HG02623 (cell line): ENCODE measurements at regions not wholly inside any gene's neighbourhood (a gene's known extent, or its start where the extent isn't known, plus 50 kb on each side); places are given as distances from the start of the nearest gene placed in this dataset.

ENCODE experiments used
- ATAC-seq: cut with Tn5 transposase; IDR thresholded peaks from one replicate; pipeline ENCODE4 v1.9.1; 2021; ENCODE audit warnings: moderate library complexity; ENCODE audit not compliant: unreplicated experiment

- ATAC-seq: no peak
Observed at GRCh38 chr13:79740991-79741390, 260.0 kb downstream of the NDFIP2 start.

GRCh38 chr13:79736356-79736755, 255.4 kb downstream of the NDFIP2 start:
- ATAC-seq: no peak

GRCh38 chr13:79735228-79735627, 254.3 kb downstream of the NDFIP2 start:
- ATAC-seq: no peak

DNA sequence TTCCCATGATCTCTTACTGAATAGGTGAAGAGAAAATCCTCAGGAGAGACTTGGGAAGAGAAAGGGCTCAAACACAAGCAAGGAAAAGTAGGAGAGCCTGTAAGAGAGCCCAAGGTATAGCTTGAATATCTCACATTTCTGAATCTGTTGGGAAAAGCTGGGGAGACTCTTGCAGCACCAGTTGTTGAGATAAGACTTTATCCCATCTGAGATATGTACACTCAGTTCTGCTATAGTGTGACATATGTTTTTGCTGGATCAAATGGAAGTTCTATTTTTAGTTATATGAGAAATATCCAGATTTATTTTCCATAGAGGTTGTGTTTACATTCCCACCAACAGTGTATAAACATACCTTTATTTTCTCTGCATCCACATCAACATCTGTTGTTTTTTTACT, 246.1 kb downstream of the NDFIP2 start:
- no peak for ATAC-seq

DNA sequence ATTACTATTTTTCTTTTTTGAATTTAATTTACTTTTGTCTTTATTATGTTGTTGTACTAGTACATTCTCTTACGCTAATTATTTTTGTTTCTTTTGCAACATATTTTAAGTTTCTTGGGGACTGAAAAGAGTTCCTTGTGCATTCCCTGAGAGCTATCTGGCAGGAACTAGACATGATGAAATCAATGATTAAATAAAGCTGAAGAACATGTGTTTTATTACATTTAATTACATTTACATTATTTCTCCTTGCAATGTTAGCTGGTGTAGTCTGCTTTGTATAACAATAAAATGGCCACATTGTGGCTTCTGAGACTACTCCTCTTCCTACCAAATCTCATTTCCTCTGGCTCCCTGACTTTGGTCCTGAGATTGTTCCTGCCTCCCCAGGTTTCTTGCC, 244.9 kb downstream of the NDFIP2 start:
- ATAC-seq: no peak

- no peak for ATAC-seq
Observed at GRCh38 chr13:79724348-79725103, 243.6 kb downstream of the NDFIP2 start.

GRCh38 chr13:79723519-79724024, 242.6 kb downstream of the NDFIP2 start:
- no peak for ATAC-seq

- no peak for ATAC-seq
Observed at GRCh38 chr13:79722885-79723445, 242.0 kb downstream of the NDFIP2 start.

GRCh38 chr13:79716191-79716590, 235.2 kb downstream of the NDFIP2 start:
- ATAC-seq: no peak

DNA sequence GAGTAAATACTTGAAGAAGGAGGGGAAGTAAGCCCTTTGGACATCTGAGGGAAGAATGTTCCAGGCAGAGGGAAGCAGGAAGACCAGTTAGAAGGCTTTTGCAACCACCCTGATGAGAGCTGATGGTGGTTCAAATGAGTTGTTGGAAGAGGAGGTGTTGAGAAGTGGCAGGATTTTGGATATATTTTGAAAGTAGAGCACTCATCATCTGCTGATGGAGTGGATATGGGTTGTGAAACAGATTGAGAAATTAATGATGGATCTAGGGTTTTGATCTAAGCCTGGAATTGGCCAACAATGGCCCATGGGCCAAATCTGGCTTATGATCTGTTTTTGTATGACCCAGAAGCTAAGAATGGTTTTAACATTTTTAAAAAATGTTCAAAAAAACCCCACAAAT, 230.7 kb downstream of the NDFIP2 start:
- ATAC-seq: no peak

DNA sequence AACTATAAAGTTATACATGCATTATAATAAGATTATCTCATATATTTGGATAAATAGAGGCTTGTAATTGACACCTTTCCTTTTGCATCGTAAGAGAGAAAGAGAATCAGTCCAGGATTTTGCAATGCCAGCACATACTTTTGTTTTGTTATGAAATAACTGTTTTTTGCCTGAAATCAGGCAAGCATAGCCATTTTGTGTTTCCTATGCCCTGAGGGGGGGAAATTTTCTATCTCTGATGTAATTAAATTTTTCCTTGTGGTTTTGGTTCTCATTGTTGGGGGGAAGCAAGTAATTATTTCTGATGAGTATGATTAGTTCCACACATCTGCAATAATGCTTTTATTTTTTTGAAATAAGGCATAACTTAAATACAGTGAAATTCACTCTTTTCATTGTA, 229.4 kb downstream of the NDFIP2 start:
- no peak for ATAC-seq

DNA sequence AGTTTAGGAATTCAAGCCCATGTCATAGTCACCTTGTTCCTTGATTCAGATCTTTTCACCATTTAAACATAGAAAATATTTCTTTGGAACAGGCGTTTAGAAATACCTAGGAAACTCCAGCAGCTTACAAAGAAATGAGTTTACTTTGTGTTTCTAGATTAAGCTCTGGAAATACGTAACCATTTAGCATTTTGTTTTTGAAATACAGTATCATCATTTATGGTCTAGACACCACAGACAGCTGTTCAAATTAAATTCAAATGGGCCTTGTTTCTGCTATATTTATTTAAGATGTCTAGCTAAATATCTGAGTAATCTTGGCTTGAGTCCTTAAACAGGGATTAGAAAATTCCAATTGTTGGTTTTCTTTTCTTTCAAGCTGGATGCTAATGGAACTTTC, 228.5 kb downstream of the NDFIP2 start:
- ATAC-seq: no peak

DNA sequence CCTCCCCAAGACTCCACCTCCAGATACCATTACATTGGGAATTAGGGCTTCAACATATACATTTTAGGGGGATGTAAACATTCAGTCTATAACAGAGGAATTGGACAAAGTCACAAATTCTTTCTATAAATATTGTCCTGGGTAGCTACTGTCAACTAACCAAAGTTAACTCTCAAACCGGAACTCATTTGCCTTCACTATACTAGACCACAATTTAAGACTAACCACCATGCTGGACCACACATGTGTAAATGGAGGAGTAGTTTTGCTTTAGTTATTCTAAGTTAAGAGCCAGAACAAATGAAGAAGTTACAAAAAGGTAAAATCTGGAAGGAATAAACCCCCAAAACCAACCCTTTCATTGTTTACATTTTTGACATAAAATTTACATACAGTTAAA, 222.8 kb downstream of the NDFIP2 start:
- ATAC-seq: no peak

DNA sequence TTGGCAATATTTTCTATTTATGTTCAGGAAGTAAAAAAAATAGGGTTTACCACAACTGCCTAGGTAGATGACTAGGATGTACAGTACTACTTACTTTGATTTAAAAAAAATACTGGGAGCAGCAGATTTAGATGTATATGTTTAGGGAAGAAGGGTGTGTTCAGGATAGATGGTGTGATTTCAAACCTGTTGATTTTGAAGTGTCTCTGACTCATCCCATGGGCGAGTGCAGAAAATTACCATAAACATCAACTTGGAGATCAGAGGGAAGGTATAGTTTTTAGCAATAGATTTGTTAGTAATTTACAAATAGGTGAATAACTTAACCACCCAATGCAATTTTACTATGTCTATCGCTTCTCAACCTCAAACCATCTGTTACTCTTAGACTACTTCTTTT, 214.8 kb downstream of the NDFIP2 start:
- ATAC-seq: no peak

DNA sequence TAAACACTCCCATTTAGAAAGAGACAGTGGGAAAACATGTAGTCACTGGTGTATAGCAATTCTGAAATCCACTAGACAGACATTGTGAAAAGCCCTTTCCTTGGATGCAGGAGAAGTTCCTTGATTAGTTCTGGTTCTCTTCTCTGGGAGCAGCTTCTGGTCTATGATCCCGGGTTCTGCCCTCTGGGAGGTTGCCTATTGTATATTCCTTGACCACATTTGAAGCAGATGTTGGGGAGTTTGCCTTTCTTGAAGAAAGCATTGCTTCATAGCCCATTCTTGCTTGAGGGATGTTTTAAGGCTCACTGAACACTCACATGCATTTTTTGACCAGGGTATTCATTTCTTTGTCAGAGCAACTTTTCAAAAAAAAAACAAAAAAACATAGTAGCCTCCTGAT, 211.9 kb downstream of the NDFIP2 start:
- ATAC-seq: no peak

DNA sequence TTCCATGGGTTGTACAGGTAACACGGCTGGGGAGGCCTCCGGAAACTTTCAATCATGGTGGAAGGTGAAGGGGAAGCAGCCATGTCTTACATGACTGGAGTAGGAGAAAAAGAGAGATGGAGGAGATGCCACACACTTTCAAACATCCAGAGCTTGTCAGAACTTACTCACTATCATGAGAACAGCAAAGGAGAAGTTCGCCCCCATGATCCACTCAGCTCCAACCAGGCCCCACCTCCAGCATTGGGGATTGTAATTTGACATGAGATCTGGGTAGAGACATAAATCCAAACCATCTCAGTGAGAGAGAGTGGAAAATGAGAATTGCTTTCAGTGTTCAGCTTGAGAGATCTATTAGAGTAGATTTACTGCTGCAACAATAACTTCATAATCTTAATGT, 210.9 kb downstream of the NDFIP2 start:
- no peak for ATAC-seq

DNA sequence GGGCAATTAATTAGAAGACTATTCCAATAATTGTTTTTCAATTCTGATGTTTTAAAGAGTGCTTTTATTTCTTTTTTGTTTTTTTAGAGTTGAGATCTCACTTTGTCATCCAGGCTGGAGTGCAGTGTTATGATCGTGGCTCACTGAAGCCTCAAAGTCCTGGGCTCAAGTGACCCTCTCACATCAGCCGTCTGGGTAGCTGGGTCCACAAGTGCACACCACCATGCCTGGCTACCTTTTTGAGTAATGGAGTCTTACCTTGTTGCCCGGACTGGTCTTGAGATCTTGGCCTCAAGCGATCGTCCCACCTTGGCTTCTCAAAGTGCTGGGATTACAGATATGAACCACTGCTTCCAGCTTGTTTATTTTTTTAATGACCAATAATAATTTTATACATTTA, 207.8 kb downstream of the NDFIP2 start:
- no peak for ATAC-seq

GRCh38 chr13:79686441-79686840, 205.5 kb downstream of the NDFIP2 start:
- ATAC-seq: no peak

GRCh38 chr13:79684371-79684770, 203.4 kb downstream of the NDFIP2 start:
- no peak for ATAC-seq

- ATAC-seq: no peak
Observed at GRCh38 chr13:79682164-79682563, 201.2 kb downstream of the NDFIP2 start.

DNA sequence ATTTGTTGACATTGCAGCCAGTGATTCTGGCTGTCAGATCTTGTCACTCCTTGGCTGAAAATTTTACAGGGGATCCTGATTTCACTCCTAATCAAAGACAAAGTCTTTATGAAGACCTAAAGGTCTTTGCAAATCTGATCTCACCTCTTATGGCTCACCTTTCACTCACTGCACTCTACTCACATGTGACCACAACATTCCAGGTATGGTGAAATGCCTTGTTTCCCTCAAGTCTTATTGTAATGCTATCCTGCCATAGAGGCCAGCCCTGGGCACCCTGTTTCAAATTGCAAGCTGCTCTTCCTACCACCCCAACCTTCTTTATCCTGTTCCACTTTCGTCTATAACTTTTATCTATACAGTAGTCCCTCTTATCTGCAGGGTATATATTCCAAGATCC, 200.1 kb downstream of the NDFIP2 start:
- no peak for ATAC-seq

- ATAC-seq: no peak
Observed at GRCh38 chr13:79680485-79680884, 199.5 kb downstream of the NDFIP2 start.

- ATAC-seq: peak; percentile 81
Observed at GRCh38 chr13:79679334-79679733, 198.4 kb downstream of the NDFIP2 start.
